ENCODE measurements at regions not wholly inside any gene's neighbourhood (a gene's known extent, or its start where the extent isn't known, plus 50 kb on each side); places are given as distances from the start of the nearest gene placed in this dataset.
A peak's percentile ranks its signal among the peaks of the same experiment; 100 is the strongest.

- H3K79me2 ChIP-seq (ENCODE audit: insufficient read depth, low read depth, low read length) = no peaks in the 10 kb centered on the region
- H3K4me3 ChIP-seq (ENCODE audit: low read depth, low read length, poor library complexity, severe bottlenecking) = peak overlapping the region; percentile 34
- H3K9me2 ChIP-seq (ENCODE audit: insufficient read depth, low read length) = no peaks in the 10 kb centered on the region
- BruUV-seq (replicated peaks) = no TSS peak
- CTCF ChIA-PET (ENCODE audit: unreplicated experiment) = interaction anchor here (0.6 to 1.1 kb wide), 2 partner anchors 15 to 35 kb away, joined by 3 to 4 read pairs; no protein-coding TSS in a partner anchor
- no peaks in the 10 kb centered on the region for H4K20me1 ChIP-seq (ENCODE audit: insufficient read depth, low read length)
- DNase-seq (ENCODE audit: low spot score) = peak; percentile 70
- intact Hi-C loops (cut with micrococcal nuclease; ENCODE audit: unreplicated experiment) = loop anchor here (5.0 to 10.0 kb wide), 2 partner anchors 58 to 291 kb away; no protein-coding TSS in a partner anchor
- peaks cover 72% of the 10 kb centered on the region for H3K4me1 ChIP-seq (ENCODE audit: insufficient read depth, low read length, poor library complexity, severe bottlenecking)
- H3K9me3 ChIP-seq (ENCODE audit: low read length) = no peaks in the 10 kb centered on the region
- TF ChIP-seq CTCF (conservative IDR thresholded peaks at IDR 0.05; ENCODE audit: low read length) = no peak
- TF ChIP-seq EZH2phosphoT487 (IDR thresholded peaks at IDR 0.05; ENCODE audit: borderline replicate concordance, low read depth, low read length) = no peak
- POLR2A ChIA-PET = interaction anchor here (0.6 to 3.1 kb wide), 18 partner anchors 9 to 375 kb away, joined by 3 to 20 read pairs (median 4); partner anchors contain the start of gene TRMT10C
- no peaks in the 10 kb centered on the region for H3K36me3 ChIP-seq (ENCODE audit: insufficient read depth, low read length)
- peak overlapping the region; percentile 90 for H2AFZ ChIP-seq (ENCODE audit: low read length)
- H3K27ac ChIP-seq (ENCODE audit: low read depth, low read length, poor library complexity, severe bottlenecking) = peak overlapping the region; percentile 61
- H3K4me2 ChIP-seq (ENCODE audit: low read length) = peak overlapping the region; percentile 55
Observed at GRCh38 chr3:101936419-101937356, 87.4 kb downstream of the NFKBIZ start.

- intact Hi-C loops (cut with micrococcal nuclease; ENCODE audit: unreplicated experiment) = loop anchor here (1.0 to 10.0 kb wide), 4 partner anchors 39 to 289 kb away; partner anchors contain the start of gene NFKBIZ
- no peaks in the 10 kb centered on the region for H4K20me1 ChIP-seq (ENCODE audit: insufficient read depth, low read length)
- H3K9me2 ChIP-seq (ENCODE audit: insufficient read depth, low read length) = no peaks in the 10 kb centered on the region
- H3K9me3 ChIP-seq (ENCODE audit: low read length) = no peaks in the 10 kb centered on the region
- TF ChIP-seq EZH2phosphoT487 (IDR thresholded peaks at IDR 0.05; ENCODE audit: borderline replicate concordance, low read depth, low read length) (no peak), CTCF (conservative IDR thresholded peaks at IDR 0.05; ENCODE audit: low read length) (no peak)
- H3K4me1 ChIP-seq (ENCODE audit: insufficient read depth, low read length, poor library complexity, severe bottlenecking) = peaks cover 80% of the 10 kb centered on the region
- ChIA-PET POLR2A (interaction anchor here (0.5 to 3.1 kb wide), 4 partner anchors 13 to 89 kb away, joined by 3 to 20 read pairs (median 4); partner anchors contain the start of gene NFKBIZ), CTCF (ENCODE audit: unreplicated experiment) (no interaction called here)
- no TSS peak for BruUV-seq (replicated peaks)
- peak; percentile 80 for DNase-seq (ENCODE audit: low spot score)
- H2AFZ ChIP-seq (ENCODE audit: low read length) = peak overlapping the region; percentile 80
- no peaks in the 10 kb centered on the region for H3K36me3 ChIP-seq (ENCODE audit: insufficient read depth, low read length)
- H3K79me2 ChIP-seq (ENCODE audit: insufficient read depth, low read depth, low read length) = no peaks in the 10 kb centered on the region
- H3K4me3 ChIP-seq (ENCODE audit: low read depth, low read length, poor library complexity, severe bottlenecking) = peak overlapping the region; percentile 41
- H3K4me2 ChIP-seq (ENCODE audit: low read length) = peak overlapping the region; percentile 69
- H3K27ac ChIP-seq (ENCODE audit: low read depth, low read length, poor library complexity, severe bottlenecking) = peak overlapping the region; percentile 65
Observed at GRCh38 chr3:101938262-101938847, 89.0 kb downstream of the NFKBIZ start.
